Sciatic nerve (tissue), 2 donors: ENCODE measurements at regions not wholly inside any gene's neighbourhood (a gene's known extent, or its start where the extent isn't known, plus 50 kb on each side); places are given as distances from the start of the nearest gene placed in this dataset.
"Not testable (repeated sequence)": the region's sequence is repeated elsewhere in the genome, so short reads cannot be mapped to it uniquely, and the experiment has no call there.

Experiments used
- ATAC-seq: fragments of 200-7000 bp; cut with Tn5 transposase; one replicate; pipeline ENCODE4 v1.9.1; 2020; ENCODE audit warnings: mild to moderate bottlenecking, moderate library complexity
- DNase-seq: peaks from one replicate; pipeline ENCODE4 v3.0.0-alpha.2; 2020; ENCODE audit warnings: low spot score
- intact Hi-C: fragments of 100-400 bp; cut with DNase I; formaldehyde crosslinking; loops from one replicate; pipeline ENCODE4 v1.14.2; 2022
- donor health status: DM: no; HTN: no; CAD: no.
- donor health status: DM: no; HTN: no; CAD: no.

DNA sequence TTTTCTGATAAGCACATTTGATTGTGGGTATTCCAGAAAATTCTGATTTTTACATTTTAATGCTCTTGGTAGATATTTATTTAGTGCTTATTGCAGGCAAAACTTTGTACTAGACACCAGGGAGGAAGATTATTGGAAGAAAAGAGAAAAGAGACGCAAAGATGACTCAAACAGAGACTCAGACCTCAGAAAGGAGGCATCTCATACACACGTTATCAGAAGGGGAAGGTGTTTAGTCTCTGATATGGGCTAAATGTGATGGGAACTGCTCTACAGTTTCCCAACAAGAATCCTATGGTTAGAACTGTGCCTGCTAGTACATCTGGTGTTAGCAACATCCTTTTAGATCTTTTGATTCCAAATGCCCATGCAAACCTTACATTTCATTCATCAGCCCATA, 245.6 kb downstream of the KLF5 start:
- ATAC-seq (no peak), DNase-seq (no peak)
- intact Hi-C loops, result no loop called here

DNA sequence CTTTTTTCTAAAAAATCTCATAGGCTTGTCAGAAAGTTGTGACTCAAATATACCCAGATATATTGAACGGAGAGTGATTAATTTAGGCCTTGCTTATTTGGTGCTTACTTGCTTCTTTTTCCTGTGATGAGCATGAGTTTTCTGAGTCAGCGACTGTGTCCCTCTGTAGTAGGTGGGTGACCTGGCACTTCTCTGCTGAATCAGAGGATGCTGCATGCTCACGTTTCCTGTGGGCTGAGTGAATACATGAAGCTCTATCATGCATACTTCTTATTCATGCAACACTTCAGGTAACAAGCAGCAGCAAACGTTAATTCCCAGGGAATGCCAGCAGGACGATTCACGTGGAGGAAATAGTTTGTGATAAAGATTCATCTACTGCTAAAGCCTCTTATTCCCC, 245.0 kb downstream of the KLF5 start:
- intact Hi-C loops, result no loop called here
- DNase-seq (no peak), ATAC-seq (no peak)

DNA sequence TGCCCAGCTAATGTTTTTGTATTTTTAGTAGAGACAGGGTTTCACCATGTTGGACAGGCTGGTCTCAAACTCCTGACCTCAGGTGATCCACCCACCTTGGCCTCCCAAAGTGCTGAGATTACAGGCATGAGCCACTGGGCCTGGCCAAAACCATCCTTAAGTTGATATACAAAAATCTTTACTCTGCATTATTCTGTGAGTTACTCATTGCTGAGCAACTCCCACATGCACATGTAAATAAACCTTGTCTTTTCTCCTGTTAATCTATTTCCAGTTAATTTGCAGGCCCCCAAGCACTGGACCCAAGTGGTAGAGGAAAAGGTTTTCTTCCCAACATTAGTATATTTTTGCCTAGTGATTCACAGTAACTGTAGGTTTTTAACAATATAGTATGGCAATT, 242.8 kb downstream of the KLF5 start:
- ATAC-seq, DNase-seq, intact Hi-C loops: not testable (repeated sequence)

DNA sequence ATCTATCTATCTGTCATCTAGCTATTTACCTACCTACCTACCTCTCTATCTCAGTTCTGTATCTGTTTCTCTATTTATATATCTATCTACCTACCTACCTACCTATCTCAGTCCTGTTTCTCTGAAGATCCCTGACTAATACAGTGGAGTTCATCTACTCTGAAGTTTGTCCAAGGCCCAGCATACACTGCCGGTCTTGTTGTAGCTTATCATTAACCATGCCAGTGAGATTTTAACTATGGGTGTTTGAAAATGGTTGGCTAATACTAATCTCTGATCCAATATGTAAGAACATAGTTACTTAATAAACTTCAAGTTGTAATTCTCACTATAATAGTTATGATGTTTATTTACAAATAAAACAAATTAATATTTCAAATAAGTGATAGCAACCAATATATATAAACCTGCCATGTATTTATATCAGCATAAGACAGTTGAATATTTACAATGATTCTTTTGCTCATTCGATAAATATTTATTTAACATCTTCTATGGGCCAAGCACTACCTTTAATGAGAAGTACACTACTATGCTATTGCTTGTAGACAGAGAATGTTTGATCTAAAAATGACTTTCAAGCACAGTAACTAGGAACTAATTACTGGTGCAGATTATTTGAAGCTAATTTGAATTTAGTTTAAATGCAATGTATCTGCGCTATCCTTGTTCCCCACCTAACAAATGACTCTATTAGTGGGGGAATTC, 242.1 kb downstream of the KLF5 start:
- intact Hi-C loops, result no loop called here
- no peak for DNase-seq
- no peak for ATAC-seq

DNA sequence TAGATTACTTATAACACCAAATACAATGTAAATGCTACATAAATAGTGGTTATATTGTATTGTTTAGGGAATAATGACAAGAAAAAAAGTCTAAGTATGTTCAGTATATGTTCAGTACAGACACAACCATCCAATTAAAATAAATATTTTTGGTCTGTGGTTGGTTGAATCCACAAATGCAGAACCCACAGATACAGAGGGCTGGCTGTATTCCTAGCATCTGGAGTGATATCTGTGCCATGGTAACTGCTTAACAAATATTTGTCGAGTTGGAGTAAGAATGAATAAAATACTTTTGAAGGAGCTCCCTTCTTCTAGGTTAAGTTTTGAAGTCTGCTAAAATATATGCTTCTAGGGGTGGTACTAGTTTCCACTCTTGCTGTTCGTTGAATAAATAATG, 241.0 kb downstream of the KLF5 start:
- intact Hi-C loops, result no loop called here
- DNase-seq, result no peak
- ATAC-seq, result no peak

DNA sequence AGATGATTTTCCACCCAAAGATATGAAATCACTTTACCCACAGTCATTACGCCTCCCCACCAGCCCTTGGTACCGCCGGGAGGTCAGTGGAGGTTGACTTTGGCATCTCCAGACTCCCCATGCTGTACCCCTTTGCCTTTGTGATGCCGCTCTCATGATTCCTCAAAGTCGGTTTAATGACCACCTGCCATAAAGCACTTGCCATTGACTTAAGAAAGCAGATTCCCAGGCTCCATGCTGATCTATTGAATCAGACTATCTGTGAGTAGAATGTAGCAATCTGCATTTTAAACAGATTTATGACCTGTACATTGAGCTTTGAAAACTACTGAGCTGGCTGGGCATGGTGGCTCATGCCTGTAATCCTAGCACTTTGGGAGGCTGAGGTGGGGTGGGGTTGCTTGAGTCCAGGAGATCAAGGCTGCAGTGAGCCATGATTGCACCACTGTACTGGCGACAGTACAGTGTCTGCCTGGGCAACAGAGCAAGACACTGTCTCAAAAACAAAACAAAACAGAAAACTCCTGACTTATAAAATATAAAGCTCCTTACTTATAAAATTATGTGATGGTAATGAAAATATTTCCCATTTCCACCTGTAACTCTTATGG, 235.2 kb downstream of the KLF5 start:
- intact Hi-C loops, result no loop called here
- ATAC-seq (no peak), DNase-seq (no peak)

DNA sequence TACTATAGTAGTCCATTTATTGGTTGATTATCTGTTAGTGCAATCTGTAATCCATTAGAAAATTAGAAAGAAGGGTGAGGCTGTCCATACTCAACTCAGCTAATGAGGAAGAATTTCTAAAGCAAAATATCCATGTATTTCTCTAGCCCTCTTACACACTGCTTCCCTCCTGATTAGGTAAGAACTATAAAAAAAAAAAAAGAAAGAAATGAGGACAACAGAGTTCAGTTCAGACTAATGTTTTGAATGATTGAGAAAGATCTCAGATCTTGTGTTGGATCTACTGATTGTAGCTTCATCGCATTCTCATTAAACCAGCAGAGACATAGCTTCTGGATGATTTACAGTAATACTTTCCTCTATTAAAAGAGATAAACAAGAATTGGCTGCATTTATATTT, 233.3 kb downstream of the KLF5 start:
- intact Hi-C loops, result no loop called here
- DNase-seq (no peak), ATAC-seq (peak; percentile 56)

DNA sequence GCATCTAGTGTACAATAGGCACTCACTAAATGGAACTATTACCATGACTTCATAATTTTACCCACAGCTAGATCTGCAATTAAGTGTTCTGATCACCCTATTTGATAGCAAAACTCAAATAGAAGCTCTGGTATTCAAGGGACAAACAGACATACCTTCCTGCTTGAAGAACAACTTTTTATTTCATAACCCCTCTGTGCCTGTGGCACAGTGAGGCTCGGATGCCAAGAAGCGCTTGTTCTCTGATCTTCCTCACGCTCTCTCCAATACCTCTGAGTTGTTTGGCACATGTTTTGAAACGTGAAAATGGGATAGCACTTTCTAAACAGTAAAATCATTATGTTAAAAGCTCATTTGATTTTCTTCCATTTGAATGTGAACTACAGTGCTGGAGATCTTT, 232.0 kb downstream of the KLF5 start:
- ATAC-seq (peak; percentile 64), DNase-seq (no peak)
- intact Hi-C loops, result no loop called here

DNA sequence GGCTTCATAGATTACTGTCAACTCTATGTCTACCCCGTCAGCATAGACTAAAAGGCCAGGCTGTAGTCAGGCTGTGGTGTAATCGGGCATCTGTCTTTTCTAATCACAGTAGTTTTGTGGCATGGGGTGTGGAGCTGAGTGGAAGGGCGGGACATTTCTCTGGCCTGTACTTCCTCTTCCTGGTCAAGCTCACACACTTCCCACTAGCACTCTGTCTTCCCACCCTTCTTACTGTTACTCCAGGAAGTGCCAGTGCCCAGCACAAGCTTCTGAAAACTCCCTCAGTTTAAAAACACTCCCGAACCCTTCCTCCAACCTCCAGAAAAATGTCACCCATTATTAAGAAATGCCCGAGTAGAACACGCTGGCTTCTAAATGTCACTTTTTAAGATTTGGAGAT, 229.8 kb downstream of the KLF5 start:
- no peak for ATAC-seq
- DNase-seq, result no peak
- intact Hi-C loops, result no loop called here

DNA sequence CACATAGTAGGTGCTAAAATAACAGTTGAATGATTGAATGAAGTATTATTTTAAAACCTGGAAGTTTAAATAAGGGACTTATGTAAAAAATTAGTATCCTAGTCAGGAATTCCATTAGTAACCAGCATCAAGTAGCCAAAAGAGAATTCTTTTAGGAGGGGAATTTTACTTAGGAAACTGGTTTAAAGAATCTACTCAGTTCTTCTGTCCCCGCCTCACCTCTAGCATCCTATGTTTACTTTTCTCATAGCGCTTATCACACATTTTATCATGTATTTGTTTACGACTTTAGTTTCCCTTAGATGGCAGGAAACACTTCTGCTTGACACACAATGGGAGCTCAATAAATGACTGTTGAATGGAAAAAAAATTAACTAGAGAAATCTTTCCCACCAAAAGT, 229.0 kb downstream of the KLF5 start:
- ATAC-seq (no peak), DNase-seq (no peak)
- intact Hi-C loops, result no loop called here

DNA sequence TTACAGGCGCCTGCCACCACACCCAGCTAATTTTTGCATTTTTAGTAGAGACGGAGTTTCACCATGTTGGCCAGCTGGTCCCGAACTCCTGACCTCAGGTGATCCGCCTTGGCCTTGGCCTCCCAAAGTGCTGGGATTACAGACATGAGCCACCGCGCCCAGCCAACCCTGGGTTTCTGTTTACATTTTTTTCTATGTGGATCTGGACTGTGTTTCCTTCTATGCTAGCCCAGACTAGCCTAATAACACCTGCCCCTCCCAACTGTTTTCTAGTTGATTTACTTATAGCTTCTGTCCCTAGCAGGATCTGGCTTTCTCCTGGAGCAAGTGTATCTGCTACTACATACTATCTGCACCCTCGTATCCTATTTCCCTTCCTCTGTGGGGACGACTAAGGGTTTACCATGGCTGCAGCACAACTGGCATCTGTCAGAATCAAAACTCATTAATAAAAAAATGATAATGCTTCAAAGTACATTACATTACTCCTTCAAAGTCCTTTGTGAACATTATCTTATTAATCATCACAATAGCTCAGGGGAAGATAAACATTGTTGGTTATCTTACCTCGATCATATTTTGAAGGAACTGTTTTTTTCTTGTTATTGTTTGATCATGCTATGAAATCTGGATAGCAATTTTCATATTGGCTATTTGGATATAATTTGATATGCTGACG, 228.3 kb downstream of the KLF5 start:
- ATAC-seq (peak; percentile 18), DNase-seq (no peak)
- intact Hi-C loops, result no loop called here

DNA sequence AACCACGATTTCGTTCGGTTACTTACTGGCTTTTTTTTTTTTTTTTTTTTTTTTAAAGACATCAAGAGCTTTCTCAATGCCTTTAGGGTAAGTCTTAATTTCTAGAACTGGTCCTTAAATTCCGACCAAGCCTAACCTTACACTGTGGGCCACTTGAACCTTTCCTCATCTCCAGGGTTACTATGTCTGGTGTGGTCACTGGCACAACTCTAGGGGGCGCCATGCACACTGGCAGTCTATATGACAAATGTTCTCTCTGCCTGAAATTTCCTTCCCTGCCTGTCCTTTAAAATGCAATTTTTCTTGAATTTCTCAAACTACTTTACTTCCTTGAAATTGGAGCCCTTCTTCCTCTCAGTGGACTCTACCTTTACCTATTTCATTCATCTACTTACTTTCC, 227.4 kb downstream of the KLF5 start:
- intact Hi-C loops, result no loop called here
- ATAC-seq (no peak), DNase-seq (no peak)

DNA sequence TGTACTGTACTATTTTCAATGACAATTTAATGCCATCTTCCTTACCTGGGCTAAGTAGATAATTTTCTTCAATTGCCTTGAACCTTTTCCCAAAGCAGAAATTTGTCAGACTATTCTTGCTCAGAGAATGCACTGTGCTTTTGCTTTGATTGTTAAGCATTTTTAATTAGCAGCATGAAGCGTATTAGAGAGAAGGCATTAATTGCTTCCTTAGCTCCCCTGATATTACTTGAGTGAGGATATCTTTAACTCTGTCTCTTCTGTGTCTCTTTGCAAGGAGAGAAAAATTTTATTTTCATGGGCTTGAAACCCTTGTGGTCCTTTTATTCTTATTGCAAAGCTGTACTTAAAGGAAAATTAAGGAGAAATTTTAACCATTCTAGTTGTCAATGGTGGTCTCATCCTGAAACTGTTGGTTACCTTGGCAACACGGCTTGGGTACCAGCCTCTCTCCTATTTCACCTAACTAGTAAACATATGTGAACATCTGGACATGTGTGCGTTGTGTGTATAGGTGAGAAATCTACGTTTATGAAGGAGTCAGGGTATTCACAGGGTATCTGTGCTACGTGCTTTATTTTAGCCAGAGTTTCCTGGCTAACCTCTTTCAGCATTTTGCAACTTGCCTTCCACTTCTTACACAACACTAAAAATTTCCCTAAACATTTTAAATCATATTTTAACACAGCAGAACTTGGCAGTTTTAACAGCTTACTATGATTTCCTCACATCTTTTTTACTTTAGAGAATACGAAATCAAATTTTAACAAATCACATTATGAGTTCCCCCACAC, 225.5 kb downstream of the KLF5 start:
- peak; percentile 74 for ATAC-seq
- DNase-seq, result no peak
- intact Hi-C loops, result no loop called here

DNA sequence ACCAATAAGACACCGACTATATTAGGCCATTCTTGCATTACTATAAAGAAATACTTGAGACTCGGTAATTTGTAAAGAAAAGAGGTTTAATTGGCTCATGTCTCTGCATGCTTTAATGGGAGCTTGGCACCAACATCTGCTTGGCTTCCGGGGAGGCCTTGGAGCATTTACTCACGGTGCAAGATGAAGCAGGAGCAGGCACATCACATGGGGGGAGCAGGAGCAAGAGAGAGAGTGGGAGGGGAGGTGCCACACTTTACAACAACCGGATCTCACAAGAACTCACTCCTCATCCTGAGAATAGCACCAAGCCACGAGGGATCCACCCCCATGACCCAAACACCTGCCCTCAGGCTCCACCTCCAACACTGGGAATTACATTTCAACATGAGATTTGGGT, 224.8 kb downstream of the KLF5 start:
- DNase-seq (no peak), ATAC-seq (no peak)
- intact Hi-C loops, result no loop called here

DNA sequence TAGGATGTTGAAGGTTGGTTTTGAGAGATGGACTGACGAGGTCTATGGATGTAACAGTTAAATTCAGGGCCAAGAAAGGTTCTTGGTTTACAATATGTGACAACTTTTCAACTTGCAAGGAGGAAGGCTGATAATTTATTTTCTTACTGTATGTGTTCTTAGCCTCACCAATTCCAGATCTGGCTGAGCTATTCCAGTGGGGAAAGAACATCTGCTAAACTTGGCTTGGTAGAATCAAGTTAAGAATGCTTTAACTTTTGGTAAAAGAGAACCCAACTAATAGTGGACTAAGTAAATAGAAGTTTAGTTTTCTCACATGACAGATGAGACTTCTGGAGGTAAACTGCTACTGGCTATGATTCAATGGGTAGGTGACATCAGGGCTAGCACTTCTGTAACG, 222.9 kb downstream of the KLF5 start:
- ATAC-seq (no peak), DNase-seq (no peak)
- intact Hi-C loops, result no loop called here

DNA sequence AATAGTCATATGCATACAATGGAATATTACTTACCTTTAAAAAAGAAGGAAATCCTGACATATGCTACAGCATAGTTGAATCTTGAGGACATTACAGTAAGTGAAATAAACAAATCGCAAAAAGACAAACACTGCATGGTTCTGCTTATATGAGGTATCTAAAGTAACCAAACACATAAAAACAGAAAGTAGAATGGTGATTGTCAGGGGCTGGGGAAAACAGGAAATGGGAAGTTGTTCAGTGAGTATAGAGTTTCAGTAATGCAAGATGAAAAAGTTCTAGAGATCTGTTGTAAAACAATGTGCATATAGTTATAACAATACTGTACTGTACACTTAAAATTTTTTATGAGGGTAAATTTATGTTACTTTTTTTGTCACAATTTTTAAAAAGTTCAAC, 219.4 kb downstream of the KLF5 start:
- DNase-seq (no peak), ATAC-seq (no peak)
- intact Hi-C loops, result no loop called here

DNA sequence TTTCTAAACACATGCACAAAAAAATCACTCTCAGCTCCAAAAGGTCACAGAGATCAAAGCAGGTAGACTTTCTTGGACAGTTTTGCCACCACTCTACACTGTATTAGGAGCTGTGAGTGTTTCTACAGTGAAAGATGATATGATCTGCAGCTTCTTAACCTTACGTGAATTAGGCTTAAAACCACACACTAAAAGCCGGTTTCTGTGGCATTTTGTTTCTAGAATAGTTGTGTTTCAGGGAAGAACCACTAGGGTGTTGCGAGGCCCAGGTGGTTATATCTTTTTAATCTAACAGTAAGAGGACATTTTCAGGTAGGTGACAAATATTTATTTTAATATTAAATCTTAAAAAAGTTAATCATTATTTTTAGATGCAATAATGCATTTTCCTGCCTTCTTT, 216.4 kb downstream of the KLF5 start:
- intact Hi-C loops, result no loop called here
- DNase-seq (no peak), ATAC-seq (no peak)

DNA sequence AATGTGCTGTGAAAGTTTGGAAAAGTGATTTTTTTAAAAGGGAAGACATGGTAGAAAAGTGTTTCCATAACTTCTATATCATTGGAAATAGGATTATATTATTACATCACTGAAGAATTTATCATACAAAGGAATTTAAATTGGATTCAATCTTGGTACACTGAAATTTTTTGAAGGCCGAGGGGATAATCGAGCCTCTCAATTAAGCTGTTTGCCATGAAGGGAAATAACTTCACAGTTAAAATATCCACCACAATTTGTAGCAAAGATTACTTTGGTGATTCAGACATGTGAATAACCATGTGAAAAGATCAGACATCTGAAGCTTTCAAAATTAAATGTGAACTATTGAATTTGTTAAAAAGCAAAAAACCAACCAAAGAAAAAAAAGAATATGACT, 215.3 kb downstream of the KLF5 start:
- intact Hi-C loops, result no loop called here

DNA sequence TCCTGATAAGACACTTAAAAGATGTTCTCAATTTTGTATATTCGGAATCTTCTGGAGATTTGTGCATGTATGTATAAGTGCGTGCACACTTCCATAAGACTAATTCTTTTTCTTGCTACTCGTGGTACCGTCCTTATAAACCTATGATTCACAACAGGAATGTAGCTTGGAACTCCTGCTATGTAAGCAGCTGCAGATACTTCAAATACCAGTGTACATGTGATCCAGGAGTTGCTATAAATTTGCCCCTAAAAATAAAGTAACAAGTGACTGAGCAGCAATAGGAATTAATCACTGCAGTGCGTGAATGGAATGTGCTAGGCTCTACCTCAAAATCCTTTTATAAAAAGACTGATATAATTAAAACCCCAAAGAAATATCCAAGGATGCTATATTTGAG, 214.9 kb downstream of the KLF5 start:
- intact Hi-C loops, result no loop called here
- no peak for ATAC-seq
- DNase-seq, result no peak

More for the DNA sequence above, 215.3 kb downstream of the KLF5 start:
- DNase-seq (no peak), ATAC-seq (no peak)

DNA sequence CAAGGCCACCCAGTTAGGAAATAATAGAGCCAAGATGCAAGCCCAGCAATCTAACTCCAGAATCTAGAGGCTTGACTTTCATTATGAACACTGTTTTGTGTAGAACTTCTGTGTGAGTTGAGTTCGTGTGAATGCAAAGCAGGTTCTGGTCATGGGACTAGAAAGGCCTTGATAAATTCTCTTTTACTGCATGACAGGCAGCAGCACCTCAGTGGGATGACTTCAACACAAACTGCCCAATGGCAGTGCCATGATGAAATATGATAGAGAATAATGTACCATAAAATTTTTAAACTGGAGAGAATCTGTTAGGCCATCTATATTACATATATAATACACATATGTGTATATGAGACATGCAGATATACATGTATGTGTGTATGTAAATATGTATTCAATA, 214.5 kb downstream of the KLF5 start:
- no peak for DNase-seq
- no peak for ATAC-seq
- intact Hi-C loops, result no loop called here
